Hindlimb muscle (tissue), 1 donor: ENCODE measurements at regions not wholly inside any gene's neighbourhood (a gene's known extent, or its start where the extent isn't known, plus 50 kb on each side); places are given as distances from the start of the nearest gene placed in this dataset.
A peak's percentile ranks its signal among the peaks of the same experiment; 100 is the strongest.

Source experiments
- DNase-seq: peaks from one replicate; pipeline ENCODE4 v3.0.0-alpha.2; 2013

DNA sequence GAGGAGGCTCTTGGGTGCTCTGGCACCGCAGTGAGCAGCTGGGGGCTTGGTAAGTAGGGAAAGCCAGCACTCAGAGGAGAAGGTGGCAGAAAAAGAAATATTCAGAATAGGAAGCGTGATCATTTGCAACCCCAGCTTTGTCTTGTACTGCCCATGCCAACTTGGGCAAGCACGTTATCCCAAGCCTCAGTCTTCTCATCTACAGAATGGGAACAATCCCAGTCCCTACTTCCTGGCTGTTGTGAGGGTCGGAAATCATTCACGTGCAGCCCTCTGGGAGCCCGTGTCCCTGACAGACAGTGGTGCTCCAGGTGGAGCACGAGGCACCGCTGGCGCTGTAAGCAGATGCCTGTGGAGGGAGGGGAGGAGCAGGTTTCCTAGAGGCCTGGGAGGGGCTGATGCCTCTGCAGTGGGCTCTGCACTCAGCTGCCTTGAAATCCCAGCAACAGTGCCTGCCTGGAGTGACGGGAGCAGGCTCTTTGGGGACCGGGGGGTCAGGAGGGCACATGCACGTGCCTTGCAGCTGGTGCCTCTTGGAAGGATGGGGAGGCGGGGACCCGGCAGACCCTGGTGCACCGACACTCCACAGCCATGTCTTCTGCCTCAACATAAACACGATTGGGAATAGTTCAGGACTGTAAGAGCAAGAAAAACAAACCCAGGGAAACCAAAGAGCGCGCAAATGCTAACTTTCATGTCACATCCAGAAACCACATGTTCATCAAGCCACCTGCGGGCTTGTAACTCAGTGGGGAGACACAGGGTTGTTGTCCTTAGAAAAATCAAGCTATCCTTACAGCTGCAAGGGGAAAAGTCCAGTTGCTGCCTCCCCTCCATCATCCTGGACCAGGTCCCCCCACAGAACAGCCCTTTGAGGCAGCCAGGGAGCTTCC is 86.5 kb upstream of the DIO3 start:
- DNase-seq = no peak

DNA sequence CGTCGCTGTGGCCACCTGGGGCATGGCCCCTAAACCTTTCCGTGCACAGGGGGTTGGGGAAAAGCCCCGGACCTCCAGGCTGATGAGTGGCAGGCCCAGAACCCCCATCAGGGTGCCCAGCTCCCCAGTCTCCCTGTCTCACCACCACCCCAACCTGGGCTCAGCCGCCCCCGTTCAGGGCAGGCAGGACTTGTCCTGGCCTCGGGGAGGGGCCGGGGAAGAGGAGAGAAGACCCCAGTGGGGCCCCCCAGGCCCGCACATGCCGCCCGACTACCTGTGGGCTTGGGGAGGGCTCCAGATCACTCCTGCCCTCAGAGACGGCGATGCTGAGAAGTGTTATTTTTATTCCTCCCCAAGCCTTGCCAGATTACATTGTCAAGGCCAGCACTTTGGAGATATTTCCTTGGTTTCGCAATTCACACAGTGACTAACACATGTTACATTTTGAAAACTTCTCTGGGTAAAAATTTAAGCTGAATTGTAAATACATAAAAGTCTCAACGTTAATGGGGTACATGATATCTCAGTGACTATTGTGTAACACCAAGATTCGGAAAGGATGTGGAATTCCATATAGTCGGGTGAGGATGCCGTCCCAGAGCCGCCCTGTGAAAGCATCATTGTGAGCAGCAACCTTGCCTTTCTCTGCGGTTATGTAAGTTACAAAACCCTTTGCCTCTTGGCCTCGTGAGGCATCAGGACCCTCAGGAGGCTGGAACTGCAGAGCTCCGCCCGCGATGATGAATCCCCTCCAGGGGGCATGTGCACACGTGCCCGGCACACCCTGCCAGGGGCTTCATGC is 85.6 kb upstream of the DIO3 start:
- DNase-seq = peak; percentile 70

DNA sequence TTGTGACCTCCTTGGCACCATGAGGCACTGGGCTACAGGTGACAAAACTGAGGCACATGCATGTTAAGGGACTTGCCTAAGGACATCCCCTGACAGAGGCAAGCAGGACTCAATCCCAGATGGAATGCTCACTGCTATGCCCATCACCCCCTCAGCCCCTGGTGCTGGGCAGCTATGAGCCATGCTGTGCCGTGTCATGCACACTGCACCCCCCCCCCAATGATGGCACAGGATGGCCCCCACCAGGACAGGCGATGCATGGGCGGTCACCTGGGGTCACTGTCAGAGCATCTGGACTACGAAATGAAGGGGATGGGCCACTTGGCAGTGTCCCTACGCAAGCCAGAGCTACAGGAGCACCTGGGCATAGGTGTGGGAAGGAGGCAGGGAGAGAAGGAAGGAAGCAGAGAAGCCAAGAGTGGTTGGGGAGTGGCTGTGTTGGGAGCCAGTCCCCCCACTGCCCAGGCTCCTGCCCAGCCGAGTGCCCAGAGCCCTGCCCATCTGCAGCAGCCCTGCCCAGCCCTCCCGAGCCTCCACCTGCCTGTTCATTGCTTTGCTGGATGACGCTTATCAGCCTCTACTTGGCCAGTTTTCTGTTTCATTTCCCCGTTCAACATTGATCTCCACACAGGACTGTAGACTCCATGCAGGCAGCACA is 84.9 kb upstream of the DIO3 start:
- no peak for DNase-seq

DNA sequence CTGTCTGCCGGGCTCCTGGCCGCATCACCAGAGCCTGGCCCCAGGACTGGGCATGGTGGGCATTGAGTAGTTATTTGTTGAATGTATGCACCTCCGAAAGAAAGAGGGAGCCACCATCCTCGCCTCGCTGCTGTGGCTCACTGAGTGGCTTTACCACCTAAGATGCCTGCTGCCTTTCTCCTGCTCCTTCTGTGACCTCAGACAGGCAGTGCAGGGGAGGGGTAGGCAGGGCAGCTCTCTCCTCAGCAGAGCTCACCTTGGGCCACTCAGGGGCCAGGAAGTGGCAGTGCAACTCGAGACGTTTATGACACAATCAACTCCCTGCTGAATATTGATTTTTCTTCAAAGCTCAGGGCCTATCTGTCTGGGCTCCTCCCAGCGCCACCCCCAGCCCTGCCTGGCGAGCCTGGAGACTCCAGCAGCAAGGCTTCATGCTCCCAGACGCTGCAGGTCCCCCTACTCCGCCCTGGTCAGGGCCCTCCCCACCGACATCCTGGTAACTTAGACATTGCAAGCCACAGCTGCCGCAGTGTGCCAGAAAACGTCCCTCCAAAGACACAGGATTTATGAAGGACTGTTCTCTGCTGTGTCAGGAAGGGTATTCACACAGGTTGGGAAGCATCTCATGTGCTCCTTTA is 84.3 kb upstream of the DIO3 start:
- no peak for DNase-seq

DNA sequence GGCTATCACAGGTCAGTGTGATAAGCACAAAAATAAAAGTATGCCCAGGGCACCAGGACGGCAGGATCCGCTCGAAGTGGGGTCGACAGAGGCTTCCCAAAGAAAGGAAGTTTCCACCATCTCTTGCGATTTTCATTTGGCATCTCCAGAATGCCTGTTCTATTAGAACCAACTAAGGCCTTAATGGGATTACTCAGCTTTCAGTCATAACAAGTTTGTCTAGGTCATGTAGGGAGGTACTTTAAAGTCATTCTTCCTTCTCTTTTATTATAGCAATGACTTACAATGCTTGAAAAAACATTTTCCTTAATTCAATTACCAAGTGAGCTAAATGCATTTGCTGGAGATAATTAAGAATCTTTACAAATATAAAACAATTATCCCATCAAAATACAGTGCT is 83.6 kb upstream of the DIO3 start:
- DNase-seq = no peak

DNA sequence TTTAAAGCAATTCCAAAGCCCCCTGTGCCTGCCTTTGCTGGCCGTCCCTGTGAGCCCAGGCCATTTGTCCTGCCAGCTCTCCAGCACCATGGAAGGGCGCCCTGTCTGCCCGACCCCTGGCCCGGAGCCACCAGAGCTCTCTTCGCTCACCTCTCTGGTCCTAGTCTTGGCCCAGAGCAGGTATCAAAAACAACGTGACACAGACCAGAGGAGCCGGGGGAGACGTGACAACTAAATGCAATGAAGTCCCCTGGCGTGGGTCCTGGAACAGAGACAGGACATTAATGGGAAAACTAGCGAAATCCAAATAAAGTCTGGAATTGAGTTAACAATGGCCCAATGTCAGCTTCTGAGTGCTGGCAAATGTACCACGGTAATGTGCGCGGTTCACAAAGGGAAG is 83.2 kb upstream of the DIO3 start:
- no peak for DNase-seq

DNA sequence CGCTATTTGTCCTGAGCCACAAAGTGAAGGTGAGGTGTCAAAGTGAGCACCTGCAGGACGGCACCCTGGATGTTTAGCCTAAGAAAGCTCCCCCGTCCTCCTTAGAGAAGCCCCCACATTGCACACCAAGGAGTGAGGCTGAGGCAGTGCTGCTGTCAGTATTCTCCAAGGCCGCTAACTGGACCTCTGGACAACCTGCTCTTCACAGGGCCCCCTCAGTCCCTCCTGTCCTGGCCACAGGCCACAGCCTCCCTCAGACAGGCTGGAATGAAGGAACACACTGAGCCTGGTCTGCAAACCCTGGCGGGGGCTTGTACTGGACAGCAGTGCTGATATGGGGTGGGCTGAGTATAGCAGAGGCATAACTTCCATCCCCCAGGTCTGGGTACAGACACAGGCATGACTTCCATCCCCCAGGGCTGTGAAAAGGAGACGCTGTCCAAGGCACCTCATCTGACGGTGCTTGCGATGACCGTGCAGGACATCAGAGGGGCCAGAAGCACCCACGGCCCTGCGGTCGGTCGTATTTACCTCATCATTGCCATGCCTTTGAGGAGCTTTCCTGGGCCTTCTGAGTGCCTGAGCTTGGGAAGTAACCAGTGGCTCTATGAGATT is 82.4 kb upstream of the DIO3 start:
- DNase-seq = no peak

DNA sequence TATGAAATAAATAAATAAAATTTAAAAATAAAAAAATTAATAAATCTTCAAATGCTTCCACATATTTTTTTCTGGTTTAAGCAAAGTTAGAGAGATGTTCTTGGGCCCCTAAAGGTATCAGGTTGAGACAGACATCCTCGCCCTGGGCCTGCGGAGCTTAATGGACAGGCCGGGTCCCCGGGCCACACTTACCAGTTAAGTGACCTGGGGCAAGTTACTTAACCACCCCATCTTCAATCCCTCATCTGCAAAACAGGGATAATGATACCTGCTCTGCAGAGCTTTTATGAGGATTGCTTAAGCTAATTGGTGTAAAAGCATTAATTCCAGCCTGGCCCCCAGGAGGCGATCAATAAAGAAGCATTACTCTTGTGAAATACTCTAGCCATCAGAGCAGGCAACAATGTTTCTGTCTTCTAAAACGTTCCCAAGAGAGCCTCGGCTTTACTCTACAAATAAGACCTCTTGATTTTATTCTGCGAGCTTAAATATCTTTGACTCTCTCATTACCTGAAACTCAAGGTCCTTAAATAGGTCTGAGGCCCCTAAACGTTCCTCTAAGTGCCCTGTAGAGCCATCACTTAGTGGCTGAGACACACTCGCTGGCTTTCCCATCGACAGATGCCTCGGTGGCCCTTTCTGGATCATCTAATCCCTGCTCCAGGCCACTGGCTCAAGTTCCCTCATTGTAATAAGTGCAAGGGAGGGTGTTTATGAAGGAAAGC is 81.1 kb upstream of the DIO3 start:
- no peak for DNase-seq

DNA sequence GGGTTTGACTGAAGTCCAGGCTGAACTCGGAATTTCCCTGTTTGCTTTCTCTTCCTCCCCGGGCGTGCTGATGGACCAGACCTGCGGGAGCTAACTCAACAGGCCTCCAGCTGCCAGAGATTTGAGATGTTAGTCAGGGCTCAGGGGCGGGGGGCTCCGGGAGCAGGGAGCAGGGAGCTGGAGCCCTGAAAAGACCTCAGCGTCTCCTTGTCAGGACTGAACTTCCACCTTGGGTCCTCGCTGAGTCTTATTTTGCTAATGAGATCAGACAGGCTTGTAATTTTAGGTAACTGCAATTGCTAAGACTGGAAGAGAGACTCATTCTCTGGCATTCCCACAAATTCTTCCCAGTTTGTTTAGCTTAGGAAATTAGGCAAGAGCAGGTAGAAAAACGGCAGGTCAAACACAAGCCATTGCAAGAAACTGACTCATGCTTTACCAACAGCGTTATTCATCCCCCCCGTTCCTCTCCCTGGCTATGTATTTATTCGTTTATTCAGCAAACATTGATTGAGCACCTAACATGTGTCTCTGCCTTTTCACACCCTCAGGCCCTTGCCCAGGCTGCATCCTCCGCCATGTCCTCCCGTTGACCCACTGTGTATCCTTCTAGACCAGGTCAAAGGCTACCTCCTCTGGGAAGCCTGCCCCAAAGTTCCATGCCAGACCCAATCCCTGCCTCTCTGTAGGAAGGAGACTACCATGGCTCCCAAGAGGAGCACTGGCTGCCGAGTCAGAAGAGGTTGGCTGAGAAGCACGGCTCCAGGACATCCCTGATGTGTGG is 80.4 kb upstream of the DIO3 start:
- no peak for DNase-seq

DNA sequence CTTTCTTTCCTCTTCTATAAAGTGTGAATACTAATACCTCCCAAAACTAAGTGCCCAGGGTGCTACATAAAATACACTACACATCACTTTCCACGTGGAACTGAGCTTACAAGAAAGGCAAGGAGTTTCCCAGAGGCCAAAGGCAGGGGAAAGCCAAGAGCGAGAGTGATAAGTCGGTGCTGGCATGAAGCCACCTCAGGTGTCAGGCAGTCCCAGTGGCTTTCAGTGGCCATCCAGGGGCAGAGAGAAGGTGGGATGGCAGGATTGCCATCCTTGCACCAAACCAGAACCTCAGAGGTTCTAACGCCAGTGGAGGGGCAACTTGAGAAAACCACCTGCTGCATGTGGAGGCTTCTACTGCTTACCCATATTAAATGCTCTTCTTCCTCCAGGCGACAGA is 79.7 kb upstream of the DIO3 start:
- DNase-seq = no peak

DNA sequence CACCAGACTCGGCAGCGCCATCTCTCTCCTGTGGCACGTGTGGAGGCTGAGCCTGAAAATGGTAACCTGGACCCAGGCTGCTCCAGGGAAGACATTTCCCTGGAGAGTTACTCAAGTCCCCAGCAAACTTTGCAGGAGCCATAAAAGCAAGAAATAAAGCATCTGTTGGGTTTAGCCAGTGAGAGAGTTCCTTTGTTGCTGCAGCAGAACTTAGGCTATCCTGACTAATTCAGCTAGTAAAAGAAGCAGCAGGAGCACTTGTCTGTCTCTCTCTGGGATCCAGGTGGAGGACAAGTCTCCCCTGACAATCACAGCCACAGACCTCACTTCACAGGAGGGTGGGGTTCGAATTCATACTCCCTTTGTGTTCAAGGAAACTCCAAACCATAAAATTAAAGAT is 79.2 kb upstream of the DIO3 start:
- no peak for DNase-seq

DNA sequence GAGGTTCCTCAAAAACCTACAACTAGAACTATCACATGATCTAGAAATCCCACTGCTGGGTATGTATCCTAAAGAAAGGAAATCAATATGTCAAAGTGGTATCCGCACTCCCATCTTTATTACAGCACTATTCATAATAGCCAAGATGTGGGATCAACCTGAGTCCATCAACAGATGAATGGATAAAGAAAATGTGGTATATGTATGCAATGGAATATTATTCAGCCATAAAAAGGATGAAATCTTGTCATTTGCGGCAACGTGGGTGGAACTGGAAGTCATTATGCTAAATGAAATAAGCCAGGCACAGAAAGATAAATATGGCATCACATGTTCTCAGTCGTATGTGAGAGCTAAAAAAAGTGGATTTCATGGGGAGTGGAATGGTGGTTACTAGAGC is 77.5 kb upstream of the DIO3 start:
- DNase-seq = no peak

DNA sequence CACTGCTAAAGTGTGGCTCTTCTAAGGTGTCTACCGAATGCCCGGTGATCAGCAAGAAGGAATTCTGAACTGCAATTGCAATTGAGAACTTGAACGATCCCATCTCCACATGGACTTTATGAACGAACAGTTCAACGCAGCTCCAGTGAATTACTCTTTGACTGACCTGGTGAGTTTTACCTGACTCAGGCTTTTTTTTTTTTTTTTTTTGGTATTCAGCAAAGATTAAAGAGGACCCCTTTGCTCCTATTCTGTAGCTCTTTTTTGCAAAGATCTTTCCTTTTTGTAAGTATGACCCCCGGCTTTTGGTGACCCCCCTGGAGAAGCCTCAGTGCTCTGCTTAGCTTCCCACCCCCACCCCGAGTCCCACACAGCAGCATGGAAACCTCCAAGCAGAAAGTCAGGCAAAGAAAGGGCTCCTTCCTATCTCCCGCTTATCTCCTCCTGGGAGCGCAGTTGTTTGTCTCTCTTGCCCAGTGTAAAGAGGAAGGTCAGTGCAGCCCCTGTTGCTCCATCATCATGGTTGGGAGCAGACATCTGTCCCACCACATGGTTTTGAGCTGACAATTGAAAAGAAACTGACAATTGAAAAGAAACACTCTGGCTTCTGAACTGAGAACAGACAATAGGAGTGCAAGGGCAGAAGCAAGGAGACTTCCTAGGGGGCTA is 72.1 kb upstream of the DIO3 start:
- no peak for DNase-seq

DNA sequence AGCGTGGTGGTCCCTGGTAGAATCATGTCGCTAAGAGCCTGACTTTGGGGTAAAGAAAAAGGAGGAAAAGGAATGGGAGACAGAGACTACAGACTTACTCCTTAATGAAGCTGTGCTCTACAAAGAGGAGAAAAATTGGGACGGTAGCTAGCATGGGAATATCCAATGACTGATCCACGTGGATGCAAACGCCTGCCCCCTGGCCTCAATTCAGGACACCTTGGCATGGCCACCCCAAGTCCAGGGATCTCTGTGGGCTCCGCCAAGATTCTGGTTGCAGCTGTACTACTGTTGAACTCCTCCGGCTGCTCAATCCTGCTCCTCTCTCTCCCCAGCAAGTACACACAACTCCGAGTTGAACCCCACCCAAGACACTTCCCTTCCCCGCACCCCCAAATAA is 70.5 kb upstream of the DIO3 start:
- no peak for DNase-seq

DNA sequence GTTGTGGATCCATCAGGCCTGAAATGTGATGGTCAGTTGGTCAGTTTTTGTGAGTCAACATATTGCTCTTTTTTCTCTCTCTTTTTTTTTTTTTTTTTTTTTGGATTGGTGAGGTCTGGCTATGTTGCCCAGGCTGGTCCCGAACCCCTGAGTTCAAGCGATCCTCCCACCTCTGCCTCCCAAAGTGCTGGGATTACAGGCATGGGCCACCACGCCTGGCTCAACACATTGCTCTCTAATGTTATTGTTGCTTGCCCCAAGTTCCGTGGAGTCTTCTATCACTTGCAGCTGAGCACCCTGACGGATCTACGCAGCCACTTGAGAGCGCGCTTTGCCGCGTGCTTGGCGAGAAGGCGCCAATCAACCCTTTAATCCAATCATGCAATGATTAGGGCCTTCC is 69.5 kb upstream of the DIO3 start:
- no peak for DNase-seq

DNA sequence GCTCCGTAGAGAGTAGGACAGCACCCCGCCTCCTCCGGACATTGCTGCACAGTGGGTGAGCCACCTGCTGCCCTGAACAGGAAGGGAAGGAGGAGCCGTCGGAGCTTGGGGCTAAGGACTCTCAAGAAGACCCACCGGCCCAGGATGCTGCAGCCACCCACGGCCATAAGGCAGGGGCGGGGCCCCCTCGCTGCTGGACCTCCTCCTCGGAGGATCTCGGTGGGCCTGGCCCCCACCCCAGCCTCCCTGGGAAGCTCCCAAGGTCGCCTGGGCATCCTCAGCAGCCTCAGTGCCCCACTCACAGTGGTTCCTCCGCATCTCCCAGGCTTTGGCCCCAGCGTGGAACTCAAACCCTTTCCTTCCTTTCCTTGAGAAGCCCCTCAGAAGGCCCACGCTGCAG is 68.6 kb upstream of the DIO3 start:
- DNase-seq = no peak

DNA sequence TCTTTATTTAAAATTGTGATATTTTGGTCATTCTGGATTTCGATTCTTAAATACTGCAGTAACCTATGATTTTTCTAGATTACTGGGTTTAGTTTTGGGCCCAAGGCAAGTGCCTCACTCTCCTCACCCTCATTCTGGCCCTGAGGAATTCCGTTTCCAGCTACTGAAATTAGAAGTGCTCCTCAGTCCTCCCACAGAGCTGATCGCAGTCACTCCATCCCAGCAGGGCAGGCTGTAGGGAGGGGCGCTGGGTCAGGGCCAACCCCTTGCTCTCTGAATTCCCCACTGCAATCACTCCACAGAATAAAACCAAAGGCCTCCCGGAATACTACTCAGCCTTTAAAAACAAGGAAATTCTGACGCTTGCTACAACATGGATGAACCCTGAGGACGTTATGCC is 66.5 kb upstream of the DIO3 start:
- no peak for DNase-seq

DNA sequence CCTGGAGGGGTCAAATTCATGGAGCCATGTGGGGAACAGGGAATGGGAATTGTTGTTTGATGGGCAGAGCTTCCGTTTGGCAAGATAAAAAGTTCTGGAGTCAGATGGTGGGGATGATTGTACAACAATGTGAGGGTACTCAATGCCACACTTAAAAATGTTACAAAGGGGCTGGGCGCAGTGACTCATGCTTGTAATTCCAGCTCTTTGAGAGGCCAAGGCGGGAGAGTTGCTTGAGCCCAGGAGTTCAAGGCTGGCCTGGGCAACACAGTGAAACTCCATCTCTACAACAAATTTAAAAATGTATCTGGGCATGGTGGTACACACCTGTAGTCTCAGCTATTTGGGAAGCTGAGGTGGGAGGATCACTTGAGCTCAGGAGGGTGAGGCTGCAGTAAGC is 66.0 kb upstream of the DIO3 start:
- no peak for DNase-seq

DNA sequence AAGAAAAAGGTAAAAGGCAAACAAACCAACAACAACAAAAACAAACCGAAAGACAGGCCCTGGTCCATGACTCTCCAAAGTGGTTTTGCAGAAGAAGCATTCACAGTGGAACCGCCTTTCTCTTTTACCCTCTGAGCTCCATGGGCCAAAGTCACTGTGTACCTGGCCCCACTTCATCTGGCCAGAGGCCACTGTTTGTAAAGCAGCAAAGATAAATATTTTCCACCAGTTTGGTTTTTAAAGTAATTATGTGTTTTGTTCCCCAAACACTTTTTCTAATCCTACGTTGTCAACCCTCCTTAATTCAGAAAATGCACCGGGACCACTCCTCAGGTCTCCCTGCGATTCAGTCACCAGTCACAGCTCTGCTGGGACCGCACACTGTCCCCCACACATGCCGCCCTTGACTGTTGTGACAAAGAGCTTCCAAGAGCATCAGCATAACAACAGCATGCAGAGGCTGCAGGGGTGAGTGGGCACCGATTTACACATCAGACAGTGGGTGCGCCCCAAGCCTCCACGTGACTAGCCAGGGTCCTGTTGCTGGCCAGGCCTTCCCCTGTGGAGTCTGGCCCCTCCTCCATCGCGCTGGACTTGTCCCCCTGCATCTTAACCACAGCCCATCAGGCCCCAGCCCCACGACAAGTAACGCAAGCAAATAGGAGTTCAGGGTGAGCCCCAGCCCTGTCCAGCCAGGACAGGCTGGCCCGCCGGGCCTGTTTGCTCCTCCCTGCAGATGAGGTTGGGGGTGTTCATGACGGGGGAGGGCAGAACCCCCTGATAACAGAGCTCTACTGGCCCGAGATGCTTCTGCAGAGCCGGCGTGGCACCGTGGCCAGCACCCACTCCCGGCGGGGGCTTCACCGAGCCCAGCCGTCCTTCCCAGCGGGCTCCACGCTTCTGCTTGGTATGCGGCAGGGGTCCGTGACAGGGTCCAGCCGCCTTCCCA is 65.2 kb upstream of the DIO3 start:
- no peak for DNase-seq
